CD4-positive, alpha-beta memory T cell (primary cell): ENCODE measurements at regions not wholly inside any gene's neighbourhood (a gene's known extent, or its start where the extent isn't known, plus 50 kb on each side); places are given as distances from the start of the nearest gene placed in this dataset.

Experiments used
- CTCF ChIA-PET: fragments of 350-600 bp; sonication (Branson Sonifier 250); formaldehyde crosslinking; loops from one replicate; lab custom pipeline; 2021; ENCODE audit warnings: inconsistent platforms; ENCODE audit not compliant: partially characterized antibody; lab: Charles Lee
- POLR2A ChIA-PET: fragments of 350-600 bp; sonication (Branson Sonifier 250); formaldehyde crosslinking; loops from one replicate; lab custom pipeline; 2021; ENCODE audit not compliant: partially characterized antibody; lab: Charles Lee
- DNase-seq, 5 donors: peaks; one replicate each; pipeline versions ENCODE4 v3.0.0 to v3.0.0-alpha.2; 2020 to 2022; ENCODE audit warnings: mixed read lengths in 1 of 5
- H3K27ac ChIP-seq: one replicate; pipeline ENCODE4 v1.7.0; 2013; ENCODE audit warnings: low read depth, low read length
- H3K27me3 ChIP-seq: 2 replicates; pipeline ENCODE4 v1.7.0; 2013; ENCODE audit warnings: mild to moderate bottlenecking, low read length, moderate library complexity; ENCODE audit not compliant: insufficient read depth
- H3K36me3 ChIP-seq: 2 replicates; pipeline ENCODE4 v1.7.0; 2013; ENCODE audit warnings: mild to moderate bottlenecking, low read length, moderate library complexity; ENCODE audit not compliant: insufficient read depth
- H3K4me1 ChIP-seq: 2 replicates; pipeline ENCODE4 v1.7.0; 2013; ENCODE audit warnings: mild to moderate bottlenecking, low read length, moderate library complexity; ENCODE audit not compliant: insufficient read depth
- H3K4me3 ChIP-seq, 2 donors: one replicate each; pipeline ENCODE4 v1.7.0; 2013; ENCODE audit warnings: low read length in 2 of 2, mild to moderate bottlenecking in 1 of 2
- H3K9me3 ChIP-seq, 2 donors: one replicate each; pipeline ENCODE4 v1.7.0; 2013; ENCODE audit warnings: low read length in 2 of 2, control low read depth in 1 of 2; ENCODE audit not compliant: control insufficient read depth in 1 of 2
- H3K27ac Mint-ChIP-seq, 7 donors: one replicate each; pipeline ENCODE4 v1.8.0; 2020 to 2021; ENCODE audit warnings: mixed read lengths in 7 of 7, mild to moderate bottlenecking in 6 of 7, inconsistent platforms in 3 of 7, moderate library complexity in 3 of 7
- H3K27me3 Mint-ChIP-seq, 2 donors: one replicate each; pipeline ENCODE4 v1.8.0; 2020 to 2021; ENCODE audit warnings: mixed read lengths in 2 of 2
- H3K36me3 Mint-ChIP-seq, 2 donors: one replicate each; pipeline ENCODE4 v1.8.0; 2020 to 2021; ENCODE audit warnings: mixed read lengths in 2 of 2, inconsistent platforms in 1 of 2, mild to moderate bottlenecking in 1 of 2
- H3K4me1 Mint-ChIP-seq, 4 donors: one replicate each; pipeline ENCODE4 v1.8.0; 2020 to 2021; ENCODE audit warnings: mixed read lengths in 4 of 4, mild to moderate bottlenecking in 1 of 4
- H3K4me3 Mint-ChIP-seq, 8 donors: one replicate each; pipeline ENCODE4 v1.8.0; 2020 to 2021; ENCODE audit warnings: mixed read lengths in 8 of 8, mild to moderate bottlenecking in 7 of 8, moderate library complexity in 6 of 8, inconsistent platforms in 3 of 8
- H3K9me3 Mint-ChIP-seq, 8 donors: one replicate each; pipeline ENCODE4 v1.8.0; 2020 to 2021; ENCODE audit warnings: mixed read lengths in 8 of 8, mild to moderate bottlenecking in 5 of 8, inconsistent platforms in 3 of 8, moderate library complexity in 1 of 8
- intact Hi-C: fragments of 100-400 bp; cut with micrococcal nuclease; formaldehyde crosslinking; loops from one replicate; pipeline ENCODE4 v1.15.1; 2023

DNA sequence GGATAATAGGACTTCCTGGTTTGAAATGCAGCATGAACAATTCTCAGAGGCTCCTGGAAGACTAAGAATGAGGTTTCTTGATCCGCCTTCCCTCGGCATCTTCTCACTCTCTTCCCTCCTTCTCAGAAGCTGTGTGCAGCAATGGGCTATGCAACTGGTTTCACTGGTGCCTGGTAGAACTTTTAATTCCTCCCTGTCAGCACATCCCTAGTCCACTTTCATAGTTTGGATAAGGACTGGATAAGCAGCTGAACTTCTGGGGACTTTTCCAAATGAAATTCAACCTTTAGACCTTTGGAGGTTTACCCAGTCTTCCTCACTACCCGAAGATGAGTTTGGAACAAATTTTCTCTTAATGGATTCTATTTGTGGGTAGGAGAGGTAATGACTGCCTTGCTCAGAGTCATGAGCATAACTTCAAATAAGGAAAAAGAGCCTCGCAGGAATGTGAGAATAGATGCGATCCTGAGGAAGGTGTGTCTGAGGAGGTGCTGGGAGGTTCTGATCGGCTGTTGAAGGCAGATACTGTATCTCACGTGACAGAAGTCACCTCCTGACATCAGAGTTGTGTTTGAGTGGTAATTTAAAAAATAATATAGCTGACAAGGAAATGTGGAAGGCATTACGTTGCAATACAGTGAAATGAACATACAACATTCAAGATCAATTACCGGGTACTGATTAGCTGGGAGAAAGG lies 56.0 kb upstream of the HAND2 start:
- H3K4me1 ChIP-seq, result no peaks in the 10 kb centered on the region
- no peaks in the 10 kb centered on the region for H3K4me1 Mint-ChIP-seq
- H3K27ac ChIP-seq, result no peak overlapping the region
- no peak overlapping the region for H3K4me3 ChIP-seq
- DNase-seq, result no peak
- H3K36me3 ChIP-seq, result no peaks in the 10 kb centered on the region
- H3K4me3 Mint-ChIP-seq, result no peak overlapping the region
- ChIA-PET POLR2A (no interaction called here), CTCF (interaction anchor here (0.6 kb wide), 1 partner anchor 23 kb away, joined by 3 read pairs; no protein-coding TSS in a partner anchor)
- no peaks in the 10 kb centered on the region for H3K9me3 Mint-ChIP-seq
- H3K27me3 ChIP-seq, result no peaks in the 10 kb centered on the region
- H3K27ac Mint-ChIP-seq, result peak overlapping the region in 1 of 7 donors; percentile 57
- no peaks in the 10 kb centered on the region for H3K9me3 ChIP-seq
- H3K27me3 Mint-ChIP-seq, result peaks cover 4 to 7% of the 10 kb centered on the region in 2 donors
- intact Hi-C loops, result no loop called here
- no peaks in the 10 kb centered on the region for H3K36me3 Mint-ChIP-seq

DNA sequence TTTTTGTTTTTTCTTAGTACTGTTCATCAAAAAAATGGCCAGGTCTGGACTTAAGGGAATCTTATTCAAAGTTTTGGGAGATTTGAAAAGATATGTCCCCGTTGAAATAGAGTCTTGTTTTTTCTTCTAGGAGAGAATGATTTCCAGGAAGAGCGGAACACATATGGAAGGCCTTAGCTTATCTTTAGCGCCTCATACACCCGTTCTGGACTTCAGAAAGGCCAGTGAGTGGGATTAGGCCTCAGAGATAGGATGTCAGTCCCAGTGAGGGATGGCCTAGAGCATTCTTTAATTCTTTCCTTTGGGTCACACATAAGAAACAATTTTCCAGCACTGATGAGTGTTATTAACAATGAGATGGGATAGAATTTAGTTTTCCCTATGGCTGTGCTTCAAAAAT lies 54.5 kb upstream of the HAND2 start:
- intact Hi-C loops, result no loop called here
- peaks cover 4% of the 10 kb centered on the region in 2 donors for H3K27me3 Mint-ChIP-seq
- no peaks in the 10 kb centered on the region for H3K4me1 Mint-ChIP-seq
- DNase-seq, result no peak
- H3K36me3 Mint-ChIP-seq, result no peaks in the 10 kb centered on the region
- H3K9me3 Mint-ChIP-seq, result no peaks in the 10 kb centered on the region
- Histone ChIP-seq H3K27ac (no peak overlapping the region), H3K27me3 (no peaks in the 10 kb centered on the region), H3K4me3 (no peak overlapping the region), H3K36me3 (no peaks in the 10 kb centered on the region), H3K9me3 (no peaks in the 10 kb centered on the region), H3K4me1 (no peaks in the 10 kb centered on the region)
- H3K27ac Mint-ChIP-seq, result no peak overlapping the region
- ChIA-PET POLR2A (no interaction called here), CTCF (no interaction called here)
- no peak overlapping the region for H3K4me3 Mint-ChIP-seq
